Caco-2 (cell line): ENCODE measurements at regions not wholly inside any gene's neighbourhood (a gene's known extent, or its start where the extent isn't known, plus 50 kb on each side); places are given as distances from the start of the nearest gene placed in this dataset.

Experiments
- BruUV-seq: library from RNA; stranded (reverse); fragments of 400-500 nt; replicated peaks from 2 replicates; lab custom pipeline; 2021; lab: Mats Ljungman, UMichigan
- CTCF ChIA-PET: fragments of 300-600 bp; sonication (Branson Sonifier 250); formaldehyde crosslinking; loops from one replicate; lab custom pipeline; 2022; ENCODE audit warnings: antibody characterized with exemption; lab: Charles Lee
- POLR2A ChIA-PET: fragments of 300-600 bp; sonication (Branson Sonifier 250); formaldehyde crosslinking; loops from one replicate; lab custom pipeline; 2022; ENCODE audit warnings: antibody characterized with exemption; lab: Charles Lee
- DNase-seq, 2 experiments: peaks; one replicate each; pipeline versions ENCODE4 v3.0.0 to v3.0.0-alpha.2; 2020 to 2022
- H3K27me3 ChIP-seq: replicated peaks from 2 replicates; pipeline ENCODE4 v1.6.0; 2011; ENCODE audit warnings: low read length; ENCODE audit not compliant: control insufficient read depth, insufficient read depth
- H3K36me3 ChIP-seq: 2 replicates; pipeline ENCODE4 v1.5.1; 2011; ENCODE audit warnings: low read length; ENCODE audit not compliant: control insufficient read depth, insufficient read depth
- H3K4me1 ChIP-seq: fragments of 250-450 bp; sonication (Bioruptor Pico); 2 replicates; pipeline ENCODE4 v1.5.1; 2020; ENCODE audit warnings: mild to moderate bottlenecking
- H3K4me3 ChIP-seq: 2 replicates; pipeline ENCODE4 v1.5.1; 2011; ENCODE audit warnings: low read depth, mild to moderate bottlenecking, control low read depth, low read length
- H3K9me3 ChIP-seq: fragments of 250-450 bp; sonication (Bioruptor Pico); 2 replicates; pipeline ENCODE4 v1.5.1; 2020; ENCODE audit warnings: mild to moderate bottlenecking, moderate library complexity
- H3K27ac Mint-ChIP-seq: one replicate; pipeline ENCODE4 v1.8.0; 2022; ENCODE audit warnings: mixed read lengths; ENCODE audit not compliant: unreplicated experiment
- H3K27me3 Mint-ChIP-seq: one replicate; pipeline ENCODE4 v1.8.0; 2022; ENCODE audit warnings: mixed read lengths; ENCODE audit not compliant: insufficient read depth, unreplicated experiment
- H3K36me3 Mint-ChIP-seq: one replicate; pipeline ENCODE4 v1.8.0; 2022; ENCODE audit warnings: mild to moderate bottlenecking, mixed read lengths; ENCODE audit not compliant: insufficient read depth, unreplicated experiment
- H3K4me1 Mint-ChIP-seq: one replicate; pipeline ENCODE4 v1.8.0; 2022; ENCODE audit warnings: low read depth, mixed read lengths; ENCODE audit not compliant: unreplicated experiment
- H3K4me3 Mint-ChIP-seq: one replicate; pipeline ENCODE4 v1.8.0; 2022; ENCODE audit warnings: mild to moderate bottlenecking, moderate library complexity, mixed read lengths; ENCODE audit not compliant: unreplicated experiment
- H3K9me3 Mint-ChIP-seq: one replicate; pipeline ENCODE4 v1.8.0; 2022; ENCODE audit warnings: mixed read lengths; ENCODE audit not compliant: unreplicated experiment
- intact Hi-C: fragments of 100-400 bp; cut with micrococcal nuclease; formaldehyde crosslinking; loops from one replicate; pipeline ENCODE4 v1.10.0; 2022; ENCODE audit not compliant: unreplicated experiment
- TF ChIP-seq, protein P1 (sequence below), 2 experiments: fragments of 200-600 bp in 1 of 2; IDR thresholded peaks; 1 replicate in 1 of 2; 2 replicates in 1 of 2; pipeline versions ENCODE4 v1.5.1 to v1.8.0; 2011 to 2022; ENCODE audit warnings: antibody characterized with exemption in 1 of 2, control low read depth in 1 of 2, inconsistent platforms in 1 of 2, low read depth in 1 of 2, low read length in 1 of 2, mild to moderate bottlenecking in 1 of 2, moderate library complexity in 1 of 2; ENCODE audit not compliant: insufficient read depth in 1 of 2, severe bottlenecking in 1 of 2, unreplicated experiment in 1 of 2

DNA sequence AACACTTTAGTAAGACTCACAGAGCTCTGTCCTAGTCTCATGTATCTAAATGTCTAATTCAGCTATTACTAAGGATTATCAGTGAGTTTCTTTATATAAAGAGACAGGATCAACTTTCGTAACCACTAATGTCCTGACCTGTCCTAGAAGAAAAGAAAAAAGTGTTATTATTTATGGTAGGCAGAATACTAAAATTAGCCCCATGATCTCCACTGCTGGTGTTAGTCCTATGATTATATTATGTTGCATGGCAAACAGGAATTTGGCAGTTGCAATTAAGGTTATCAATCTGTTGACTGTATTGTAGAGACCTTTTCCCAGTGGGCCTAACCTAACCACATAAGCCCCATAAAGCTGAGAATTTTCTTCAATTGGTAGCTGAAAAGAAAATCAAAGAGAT is 132.9 kb upstream of the DIO2 start:
- H3K4me3 ChIP-seq, result no peak overlapping the region
- intact Hi-C loops, result no loop called here
- H3K9me3 ChIP-seq, result no peaks in the 10 kb centered on the region
- no peak for DNase-seq
- Mint-ChIP-seq H3K36me3 (no peaks in the 10 kb centered on the region), H3K27ac (no peak overlapping the region), H3K4me3 (no peak overlapping the region), H3K4me1 (no peaks in the 10 kb centered on the region), H3K9me3 (peaks cover 8% of the 10 kb centered on the region), H3K27me3 (peaks cover 8% of the 10 kb centered on the region)
- no peaks in the 10 kb centered on the region for H3K4me1 ChIP-seq
- POLR2A ChIA-PET, result no interaction called here
- CTCF ChIA-PET, result no interaction called here
- TF ChIP-seq, protein P1, sequence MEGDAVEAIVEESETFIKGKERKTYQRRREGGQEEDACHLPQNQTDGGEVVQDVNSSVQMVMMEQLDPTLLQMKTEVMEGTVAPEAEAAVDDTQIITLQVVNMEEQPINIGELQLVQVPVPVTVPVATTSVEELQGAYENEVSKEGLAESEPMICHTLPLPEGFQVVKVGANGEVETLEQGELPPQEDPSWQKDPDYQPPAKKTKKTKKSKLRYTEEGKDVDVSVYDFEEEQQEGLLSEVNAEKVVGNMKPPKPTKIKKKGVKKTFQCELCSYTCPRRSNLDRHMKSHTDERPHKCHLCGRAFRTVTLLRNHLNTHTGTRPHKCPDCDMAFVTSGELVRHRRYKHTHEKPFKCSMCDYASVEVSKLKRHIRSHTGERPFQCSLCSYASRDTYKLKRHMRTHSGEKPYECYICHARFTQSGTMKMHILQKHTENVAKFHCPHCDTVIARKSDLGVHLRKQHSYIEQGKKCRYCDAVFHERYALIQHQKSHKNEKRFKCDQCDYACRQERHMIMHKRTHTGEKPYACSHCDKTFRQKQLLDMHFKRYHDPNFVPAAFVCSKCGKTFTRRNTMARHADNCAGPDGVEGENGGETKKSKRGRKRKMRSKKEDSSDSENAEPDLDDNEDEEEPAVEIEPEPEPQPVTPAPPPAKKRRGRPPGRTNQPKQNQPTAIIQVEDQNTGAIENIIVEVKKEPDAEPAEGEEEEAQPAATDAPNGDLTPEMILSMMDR (IDR thresholded peaks at IDR 0.05; ENCODE audit: insufficient read depth in 1 of 2, low read depth in 1 of 2, low read length in 1 of 2, severe bottlenecking in 1 of 2, unreplicated experiment in 1 of 2), result no peak
- no peaks in the 10 kb centered on the region for H3K27me3 ChIP-seq
- no peaks in the 10 kb centered on the region for H3K36me3 ChIP-seq
- no TSS peak for BruUV-seq

DNA sequence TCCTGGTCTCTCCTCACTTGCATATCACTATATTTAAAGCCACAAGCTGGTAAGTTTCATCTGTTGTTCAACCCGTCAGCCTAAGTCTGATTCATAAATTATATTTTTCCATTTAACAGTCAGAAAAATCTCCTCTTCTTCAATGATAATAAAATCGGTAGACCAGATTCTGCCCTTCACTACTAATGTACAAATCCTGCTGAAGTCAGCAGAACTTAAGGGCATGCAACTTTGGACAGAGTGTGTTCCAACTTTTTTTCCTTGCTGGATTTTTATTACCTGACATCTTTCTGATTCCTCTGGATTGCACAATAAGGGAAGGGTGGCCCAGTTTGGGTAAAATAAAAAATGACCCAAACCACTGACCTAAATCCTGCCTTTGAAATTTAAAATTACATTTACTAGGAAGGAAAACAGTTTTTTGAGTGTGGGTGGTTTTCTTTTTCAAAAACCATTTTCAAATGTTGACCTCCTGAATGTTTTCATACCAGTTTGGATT is 125.4 kb upstream of the DIO2 start:
- intact Hi-C loops, result no loop called here
- no peaks in the 10 kb centered on the region for H3K9me3 ChIP-seq
- H3K9me3 Mint-ChIP-seq, result no peaks in the 10 kb centered on the region
- H3K4me1 Mint-ChIP-seq, result no peaks in the 10 kb centered on the region
- H3K4me3 Mint-ChIP-seq, result no peak overlapping the region
- no peak overlapping the region for H3K27ac Mint-ChIP-seq
- peaks cover 3% of the 10 kb centered on the region for H3K27me3 Mint-ChIP-seq
- no TSS peak for BruUV-seq
- TF ChIP-seq, protein P1 (IDR thresholded peaks at IDR 0.05; ENCODE audit: insufficient read depth in 1 of 2, low read depth in 1 of 2, low read length in 1 of 2, severe bottlenecking in 1 of 2, unreplicated experiment in 1 of 2), result no peak
- no peaks in the 10 kb centered on the region for H3K36me3 Mint-ChIP-seq
- H3K36me3 ChIP-seq, result no peaks in the 10 kb centered on the region
- DNase-seq, result no peak
- no peaks in the 10 kb centered on the region for H3K27me3 ChIP-seq
- ChIA-PET POLR2A (no interaction called here), CTCF (no interaction called here)
- H3K4me1 ChIP-seq, result no peaks in the 10 kb centered on the region
- H3K4me3 ChIP-seq, result no peak overlapping the region

DNA sequence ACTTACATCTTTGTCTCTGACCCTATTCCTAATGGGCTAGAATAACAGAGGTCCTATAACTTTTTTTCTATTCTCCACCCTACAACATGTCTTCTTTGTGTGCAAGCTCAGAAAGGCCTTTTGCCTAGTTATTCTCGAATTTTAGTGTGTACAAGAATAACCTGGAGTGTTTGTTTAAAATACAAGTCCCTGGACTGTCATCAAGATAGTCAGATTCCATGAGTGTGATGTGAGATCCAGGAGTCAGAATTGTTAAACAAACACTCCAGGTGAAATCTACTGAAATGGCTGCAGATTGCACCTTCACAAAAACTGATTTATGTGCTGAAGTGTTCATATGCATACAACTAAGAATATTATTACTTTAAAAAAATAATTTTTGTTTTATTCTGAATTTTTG is 114.4 kb upstream of the DIO2 start:
- no peaks in the 10 kb centered on the region for H3K9me3 ChIP-seq
- intact Hi-C loops, result no loop called here
- H3K4me1 ChIP-seq, result no peaks in the 10 kb centered on the region
- Mint-ChIP-seq H3K9me3 (no peaks in the 10 kb centered on the region), H3K27me3 (no peaks in the 10 kb centered on the region), H3K4me3 (no peak overlapping the region), H3K4me1 (peaks cover under 1% of the 10 kb centered on the region), H3K27ac (no peak overlapping the region), H3K36me3 (no peaks in the 10 kb centered on the region)
- H3K27me3 ChIP-seq, result no peaks in the 10 kb centered on the region
- H3K4me3 ChIP-seq, result no peak overlapping the region
- no TSS peak for BruUV-seq
- ChIA-PET CTCF (no interaction called here), POLR2A (no interaction called here)
- H3K36me3 ChIP-seq, result no peaks in the 10 kb centered on the region
- no peak for DNase-seq
- TF ChIP-seq, protein P1 (IDR thresholded peaks at IDR 0.05; ENCODE audit: insufficient read depth in 1 of 2, low read depth in 1 of 2, low read length in 1 of 2, severe bottlenecking in 1 of 2, unreplicated experiment in 1 of 2), result no peak
